ENCODE measurements at regions not wholly inside any gene's neighbourhood (a gene's known extent, or its start where the extent isn't known, plus 50 kb on each side); places are given as distances from the start of the nearest gene placed in this dataset.

- H2AFZ ChIP-seq (ENCODE audit: low read depth, low read length, poor library complexity, severe bottlenecking): no peak overlapping the region
- ATAC-seq: no peak
- H3K9me3 ChIP-seq (ENCODE audit: control insufficient read depth in 1 of 2, insufficient read depth in 1 of 2, low read depth in 1 of 2, low read length in 2 of 2): no peaks in the 10 kb centered on the region
- H3K9me2 ChIP-seq (ENCODE audit: insufficient read depth): no peaks in the 10 kb centered on the region
- POLR2A ChIA-PET: no interaction called here
- TF ChIP-seq POLR2AphosphoS5 (IDR thresholded peaks at IDR 0.05; ENCODE audit: low read depth, low read length) (no peak), TCF7L2 (IDR thresholded peaks at IDR 0.05; ENCODE audit: borderline replicate concordance, extremely low read depth, insufficient read depth, insufficient read length) (no peak), ELF1 (IDR thresholded peaks at IDR 0.05; ENCODE audit: borderline replicate concordance, low read depth) (no peak), SIN3A (IDR thresholded peaks at IDR 0.05; ENCODE audit: low read depth) (no peak), CBX3 (IDR thresholded peaks at IDR 0.05; ENCODE audit: low read depth) (no peak), MAX (IDR thresholded peaks at IDR 0.05) (no peak), EGR1 (IDR thresholded peaks at IDR 0.05; ENCODE audit: low read depth) (no peak), YY1 (IDR thresholded peaks at IDR 0.05; ENCODE audit: extremely low read depth, insufficient replicate concordance, low read depth, low read length) (no peak), CEBPB (IDR thresholded peaks at IDR 0.05; ENCODE audit: low read depth) (no peak), RAD21 (IDR thresholded peaks at IDR 0.05; ENCODE audit: low read depth) (no peak), EZH2phosphoT487 (IDR thresholded peaks at IDR 0.05; ENCODE audit: borderline replicate concordance) (no peak), EZH2 (IDR thresholded peaks at IDR 0.05) (no peak), ZNF274 (IDR thresholded peaks at IDR 0.05; ENCODE audit: low read depth, low read length) (no peak), SP1 (IDR thresholded peaks at IDR 0.05; ENCODE audit: low read depth) (no peak), POLR2A (IDR thresholded peaks at IDR 0.05; ENCODE audit: borderline replicate concordance, extremely low read depth, insufficient read depth, insufficient read length) (no peak)
- TF ChIP-seq, protein P1, sequence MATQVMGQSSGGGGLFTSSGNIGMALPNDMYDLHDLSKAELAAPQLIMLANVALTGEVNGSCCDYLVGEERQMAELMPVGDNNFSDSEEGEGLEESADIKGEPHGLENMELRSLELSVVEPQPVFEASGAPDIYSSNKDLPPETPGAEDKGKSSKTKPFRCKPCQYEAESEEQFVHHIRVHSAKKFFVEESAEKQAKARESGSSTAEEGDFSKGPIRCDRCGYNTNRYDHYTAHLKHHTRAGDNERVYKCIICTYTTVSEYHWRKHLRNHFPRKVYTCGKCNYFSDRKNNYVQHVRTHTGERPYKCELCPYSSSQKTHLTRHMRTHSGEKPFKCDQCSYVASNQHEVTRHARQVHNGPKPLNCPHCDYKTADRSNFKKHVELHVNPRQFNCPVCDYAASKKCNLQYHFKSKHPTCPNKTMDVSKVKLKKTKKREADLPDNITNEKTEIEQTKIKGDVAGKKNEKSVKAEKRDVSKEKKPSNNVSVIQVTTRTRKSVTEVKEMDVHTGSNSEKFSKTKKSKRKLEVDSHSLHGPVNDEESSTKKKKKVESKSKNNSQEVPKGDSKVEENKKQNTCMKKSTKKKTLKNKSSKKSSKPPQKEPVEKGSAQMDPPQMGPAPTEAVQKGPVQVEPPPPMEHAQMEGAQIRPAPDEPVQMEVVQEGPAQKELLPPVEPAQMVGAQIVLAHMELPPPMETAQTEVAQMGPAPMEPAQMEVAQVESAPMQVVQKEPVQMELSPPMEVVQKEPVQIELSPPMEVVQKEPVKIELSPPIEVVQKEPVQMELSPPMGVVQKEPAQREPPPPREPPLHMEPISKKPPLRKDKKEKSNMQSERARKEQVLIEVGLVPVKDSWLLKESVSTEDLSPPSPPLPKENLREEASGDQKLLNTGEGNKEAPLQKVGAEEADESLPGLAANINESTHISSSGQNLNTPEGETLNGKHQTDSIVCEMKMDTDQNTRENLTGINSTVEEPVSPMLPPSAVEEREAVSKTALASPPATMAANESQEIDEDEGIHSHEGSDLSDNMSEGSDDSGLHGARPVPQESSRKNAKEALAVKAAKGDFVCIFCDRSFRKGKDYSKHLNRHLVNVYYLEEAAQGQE (IDR thresholded peaks at IDR 0.05; ENCODE audit: low read depth): no peak
- no peak overlapping the region for H3K9ac ChIP-seq (ENCODE audit: low read length)
- no peaks in the 10 kb centered on the region for H3K79me2 ChIP-seq (ENCODE audit: insufficient read depth, low read length)
- H3K4me1 ChIP-seq (ENCODE audit: control insufficient read depth in 1 of 2, insufficient read depth in 2 of 2, low read length in 2 of 2): no peaks in the 10 kb centered on the region
- no peaks in the 10 kb centered on the region for H4K20me1 ChIP-seq (ENCODE audit: insufficient read depth)
- H3K27me3 ChIP-seq (ENCODE audit: insufficient read depth, low read length): no peaks in the 10 kb centered on the region
- CTCF ChIA-PET: no interaction called here
- RAD21 ChIA-PET (ENCODE audit: low non-redundant PET in 1 of 2, low total read pairs in 2 of 2, uncharacterized antibody in 2 of 2, unreplicated experiment in 2 of 2): no interaction called here
- H3K4me2 ChIP-seq (ENCODE audit: low read length): no peak overlapping the region
- no peak for DNase-seq (ENCODE audit: low read depth, low spot score)
- BruUV-seq (replicated peaks): no TSS peak
- no peaks in the 10 kb centered on the region for H3K36me3 ChIP-seq (ENCODE audit: control insufficient read depth in 1 of 2, insufficient read depth in 2 of 2, low read length in 2 of 2)
- intact Hi-C loops (cut with micrococcal nuclease): no loop called here
- H3K27ac ChIP-seq (ENCODE audit: low read depth, low read length): no peak overlapping the region
- H3K4me3 ChIP-seq (replicated peaks in 1 of 2; ENCODE audit: low read depth in 1 of 2, low read length in 2 of 2): no peak overlapping the region
Observed at GRCh38 chr1:164363980-164364379, 195.0 kb upstream of the PBX1 start.

Measured in HCT116 (cell line).